Heart left ventricle (tissue), 16 donors: ENCODE measurements at regions not wholly inside any gene's neighbourhood (a gene's known extent, or its start where the extent isn't known, plus 50 kb on each side); places are given as distances from the start of the nearest gene placed in this dataset.

Experiments
- ATAC-seq, 4 donors: fragments of 200-7000 bp; cut with Tn5 transposase; one replicate each; pipeline ENCODE4 v1.9.1; 2020 to 2022; ENCODE audit warnings: moderate library complexity in 4 of 4, mild to moderate bottlenecking in 3 of 4, moderate number of reproducible peaks in 1 of 4
- DNase-seq, 5 donors: peaks; one replicate each; pipeline ENCODE4 v3.0.0-alpha.2; 2020
- H3K27ac ChIP-seq, 12 donors: fragments of 200-600 bp; sonication (generic) in 4 of 12; one replicate each; pipeline versions ENCODE4 v1.5.0 to v1.8.0; 2016 to 2022; ENCODE audit warnings: mild to moderate bottlenecking in 2 of 12
- H3K27me3 ChIP-seq, 9 donors: fragments of 200-600 bp; sonication (generic) in 2 of 9; one replicate each; pipeline versions ENCODE4 v1.5.1 to v1.8.0; 2016 to 2022; ENCODE audit warnings: mild to moderate bottlenecking in 3 of 9
- H3K36me3 ChIP-seq, 9 donors: fragments of 200-600 bp; sonication (generic) in 2 of 9; one replicate each; pipeline versions ENCODE4 v1.5.0 to v1.8.0; 2018 to 2022; ENCODE audit warnings: mild to moderate bottlenecking in 2 of 9
- H3K4me1 ChIP-seq, 12 donors: fragments of 200-600 bp; sonication (generic) in 4 of 12; one replicate each; pipeline versions ENCODE4 v1.5.0 to v1.8.0; 2016 to 2022; ENCODE audit warnings: mild to moderate bottlenecking in 3 of 12
- H3K4me3 ChIP-seq, 12 donors: fragments of 200-600 bp; sonication (generic) in 4 of 12; one replicate each; pipeline versions ENCODE4 v1.5.0 to v1.8.0; 2017 to 2022; ENCODE audit warnings: mild to moderate bottlenecking in 9 of 12, moderate library complexity in 4 of 12
- H3K9me3 ChIP-seq, 12 donors: fragments of 200-600 bp; sonication (generic) in 4 of 12; one replicate each; pipeline versions ENCODE4 v1.5.0 to v1.8.0; 2016 to 2022; ENCODE audit warnings: mild to moderate bottlenecking in 1 of 12
- POLR2A ChIP-seq, 2 donors: fragments of 450-650 bp; IDR thresholded peaks; one replicate each; pipeline ENCODE4 v1.6.1; 2017; ENCODE audit warnings: antibody characterized with exemption in 2 of 2, mild to moderate bottlenecking in 2 of 2, moderate library complexity in 2 of 2
- WGBS, 4 donors: extraction: QIAGEN DNeasy Blood & Tissue Kit in 2 of 4; methylation state at CpG; one replicate each; pipeline versions ENCODE4 v1.1.5 to v1.1.7; 2013 to 2018; 5-methylcytosine and 5-hydroxymethylcytosine counted together
- intact Hi-C, 10 donors: fragments of 100-400 bp; cut with DNase I; formaldehyde crosslinking; loops; one replicate each; pipeline versions ENCODE4 v1.11.1 to v1.14.2; 2022
- TF ChIP-seq, protein P1 (sequence below), 12 donors: fragments of 200-600 bp; sonication (generic) in 4 of 12; IDR thresholded peaks; one replicate each; pipeline versions ENCODE4 v1.5.0 to v1.8.0; 2018 to 2022; ENCODE audit warnings: antibody characterized with exemption in 12 of 12, mild to moderate bottlenecking in 5 of 12
- donor health status: ischemic (EF 13 %, LVEDD 7.1; RV severe dilation, severe dysfunction).
- donor health status: healthy with polysubstance abuse.
- donor health status: DM: no; HTN: yes; CAD: no.
- donor health status: DM: no; HTN: no; CAD: no.
- donor health status: ischemic (EF 25% LVEDD 6.9; RV normal size, moderate dysfunction).
- donor health status: ischemic (EF 25% LVEDD 5.7; RV mildly dilated, moderate dysfunction).
- donor health status: healthy.
- donor health status: DM: yes; HTN: yes; CAD: no.
- donor health status: ischemic (EF 35%, LVEDD 5.7; RV mildly dilated, moderate dysfunction).
- donor health status: nonischemic (EF 11% LVEDD 7.7; RV severe dilation, severe dysfunction).
- donor health status: DM: yes; HTN: yes; CAD: no.
- donor health status: PGD.
- donor health status: ischemic (EF 29% LVEDD 5.4; RV normal size, mild dysfunction).
- donor health status: nonischemic (EF 23%, LVEDD 6.1; RV moderate dilation, normal function).

DNA sequence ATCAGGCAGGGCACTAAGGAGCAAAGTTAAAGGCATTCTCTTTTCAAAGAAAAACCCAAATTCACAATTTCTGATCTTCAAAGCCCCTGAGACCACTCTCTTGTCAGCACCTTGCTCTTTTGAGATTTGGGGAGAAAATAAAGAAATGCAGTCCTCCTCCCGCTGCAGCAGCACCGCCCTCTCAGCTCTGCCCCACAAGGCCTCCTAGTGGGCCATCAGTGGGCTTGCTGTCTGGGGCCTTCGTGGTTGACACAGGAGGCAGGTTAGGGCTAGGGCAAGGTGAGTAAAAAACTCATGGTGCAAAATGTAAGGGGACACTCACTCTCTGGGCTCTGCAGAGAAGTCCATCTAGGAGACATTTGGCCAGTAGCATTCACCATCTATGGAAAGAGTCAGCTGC, 67.4 kb upstream of the CTTNBP2NL start:
- Histone ChIP-seq H3K36me3 (no peaks in the 10 kb centered on the region), H3K4me3 (no peak overlapping the region), H3K27me3 (peaks cover 0 to 4% (median 0%) of the 10 kb centered on the region in 9 donors), H3K27ac (no peak overlapping the region), H3K4me1 (peaks cover 0 to 5% (median 0%) of the 10 kb centered on the region in 12 donors), H3K9me3 (no peaks in the 10 kb centered on the region)
- TF ChIP-seq, protein P1, sequence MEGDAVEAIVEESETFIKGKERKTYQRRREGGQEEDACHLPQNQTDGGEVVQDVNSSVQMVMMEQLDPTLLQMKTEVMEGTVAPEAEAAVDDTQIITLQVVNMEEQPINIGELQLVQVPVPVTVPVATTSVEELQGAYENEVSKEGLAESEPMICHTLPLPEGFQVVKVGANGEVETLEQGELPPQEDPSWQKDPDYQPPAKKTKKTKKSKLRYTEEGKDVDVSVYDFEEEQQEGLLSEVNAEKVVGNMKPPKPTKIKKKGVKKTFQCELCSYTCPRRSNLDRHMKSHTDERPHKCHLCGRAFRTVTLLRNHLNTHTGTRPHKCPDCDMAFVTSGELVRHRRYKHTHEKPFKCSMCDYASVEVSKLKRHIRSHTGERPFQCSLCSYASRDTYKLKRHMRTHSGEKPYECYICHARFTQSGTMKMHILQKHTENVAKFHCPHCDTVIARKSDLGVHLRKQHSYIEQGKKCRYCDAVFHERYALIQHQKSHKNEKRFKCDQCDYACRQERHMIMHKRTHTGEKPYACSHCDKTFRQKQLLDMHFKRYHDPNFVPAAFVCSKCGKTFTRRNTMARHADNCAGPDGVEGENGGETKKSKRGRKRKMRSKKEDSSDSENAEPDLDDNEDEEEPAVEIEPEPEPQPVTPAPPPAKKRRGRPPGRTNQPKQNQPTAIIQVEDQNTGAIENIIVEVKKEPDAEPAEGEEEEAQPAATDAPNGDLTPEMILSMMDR (IDR thresholded peaks at IDR 0.05): no peak
- no peak for TF ChIP-seq POLR2A (IDR thresholded peaks at IDR 0.05)
- ATAC-seq: no peak
- intact Hi-C loops: loop anchor here in 1 of 10 donors (5.0 kb wide), 1 partner anchor 336 kb away; no protein-coding TSS in a partner anchor
- DNase-seq: no peak
- 72 to 81% (median 77%) methylated on average over 3 of the region's 3 CpGs for WGBS, 4 donors

- intact Hi-C loops: loop anchor here in 8 of 10 donors (10.0 kb wide), 7 partner anchors 158 to 548 kb away; no protein-coding TSS in a partner anchor
- no peak overlapping the region for H3K4me3 ChIP-seq
- H3K4me1 ChIP-seq: peaks cover 0 to 5% (median 0%) of the 10 kb centered on the region in 12 donors
- WGBS, 4 donors: 73 to 79% (median 77%) methylated on average over 9 of the region's 9 CpGs
- H3K36me3 ChIP-seq: no peaks in the 10 kb centered on the region
- no peak overlapping the region for H3K27ac ChIP-seq
- DNase-seq (no peak), ATAC-seq (no peak)
- TF ChIP-seq, protein P1 (IDR thresholded peaks at IDR 0.05): no peak
- TF ChIP-seq POLR2A (IDR thresholded peaks at IDR 0.05): no peak
- no peaks in the 10 kb centered on the region for H3K9me3 ChIP-seq
- H3K27me3 ChIP-seq: peaks cover 0 to 4% (median 0%) of the 10 kb centered on the region in 9 donors
These were observed 63.6 kb upstream of the CTTNBP2NL start for GRCh38 chr1:112332176-112333150.

DNA sequence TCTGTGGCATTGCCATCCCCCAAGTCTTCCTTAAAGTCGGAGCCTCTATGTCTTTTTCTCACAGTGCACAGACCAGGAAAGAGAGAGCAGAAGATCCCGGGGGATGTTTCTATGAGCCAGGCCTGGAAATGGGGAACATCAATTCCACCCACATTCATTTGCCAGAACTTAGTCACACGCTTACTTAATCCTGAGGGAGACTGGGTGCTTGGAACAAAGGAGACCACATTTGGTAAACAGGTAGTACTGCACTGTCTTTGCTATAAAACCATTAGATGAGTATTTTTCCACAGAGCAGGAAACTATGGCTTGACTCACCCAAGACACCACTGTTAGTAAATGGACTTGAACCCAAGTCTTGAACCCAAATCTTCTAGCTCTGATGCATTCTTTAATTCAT, 60.7 kb upstream of the CTTNBP2NL start:
- no peaks in the 10 kb centered on the region for H3K36me3 ChIP-seq
- peaks cover 0 to 5% (median 0%) of the 10 kb centered on the region in 12 donors for H3K4me1 ChIP-seq
- peaks cover 0 to 4% (median 0%) of the 10 kb centered on the region in 9 donors for H3K27me3 ChIP-seq
- intact Hi-C loops: loop anchor here (5.0 to 10.0 kb wide), 13 partner anchors 161 to 551 kb away; no protein-coding TSS in a partner anchor
- H3K9me3 ChIP-seq: no peaks in the 10 kb centered on the region
- H3K27ac ChIP-seq: no peak overlapping the region
- no peak for ATAC-seq
- no peak overlapping the region for H3K4me3 ChIP-seq
- TF ChIP-seq, protein P1 (IDR thresholded peaks at IDR 0.05): no peak
- TF ChIP-seq POLR2A (IDR thresholded peaks at IDR 0.05): no peak
- WGBS, 4 donors: 74 to 86% (median 78%) methylated on average over 3 of the region's 3 CpGs
- no peak for DNase-seq

- TF ChIP-seq, protein P1 (IDR thresholded peaks at IDR 0.05): peak; percentile 47 to 83 (median 71)
- no peak for TF ChIP-seq POLR2A (IDR thresholded peaks at IDR 0.05)
- H3K27ac ChIP-seq: no peak overlapping the region
- H3K9me3 ChIP-seq: no peaks in the 10 kb centered on the region
- peaks cover 0 to 5% (median 0%) of the 10 kb centered on the region in 12 donors for H3K4me1 ChIP-seq
- ATAC-seq (peak; percentile 66 to 94 (median 86)), DNase-seq (peak in 4 of 5 donors; percentile 45 to 66 (median 50))
- 21 to 33% (median 26%) methylated on average over 13 of the region's 13 CpGs for WGBS, 4 donors
- H3K4me3 ChIP-seq: peak overlapping the region in 3 of 12 donors; percentile 2 to 17 (median 8)
- H3K36me3 ChIP-seq: no peaks in the 10 kb centered on the region
- intact Hi-C loops: loop anchor here (2.0 to 10.0 kb wide), 14 partner anchors 162 to 552 kb away; no protein-coding TSS in a partner anchor
- no peaks in the 10 kb centered on the region for H3K27me3 ChIP-seq
These were observed 58.9 kb upstream of the CTTNBP2NL start for GRCh38 chr1:112337028-112337531.
